SK-N-SH treated with all-trans-retinoic acid at 6 μM for 48 hours (cell line): ENCODE measurements at regions not wholly inside any gene's neighbourhood (a gene's known extent, or its start where the extent isn't known, plus 50 kb on each side); places are given as distances from the start of the nearest gene placed in this dataset.

Experiments used
- GLIS3 ChIP-seq: fragments of 250-450 bp; sonication (Bioruptor Pico); IDR thresholded peaks from 2 replicates; pipeline ENCODE4 v1.5.0; 2020; ENCODE audit warnings: mild to moderate bottlenecking, moderate library complexity
- RARB ChIP-seq: fragments of 250-450 bp; sonication (Bioruptor Pico); IDR thresholded peaks from 2 replicates; pipeline ENCODE4 v1.8.0; 2021; ENCODE audit warnings: mild to moderate bottlenecking, moderate library complexity
- ZNF70 ChIP-seq: fragments of 450-650 bp; formaldehyde crosslinking; IDR thresholded peaks from 2 replicates; pipeline ENCODE4 v1.5.0; 2020; ENCODE audit warnings: mild to moderate bottlenecking, moderate library complexity
- TF ChIP-seq, protein P1 (sequence below): fragments of 250-450 bp; sonication (Bioruptor Pico); IDR thresholded peaks from 2 replicates; pipeline ENCODE4 v1.8.0; 2020; ENCODE audit warnings: mild to moderate bottlenecking, moderate library complexity, borderline replicate concordance

GRCh38 chr6:141607956-141608355 is 524.8 kb upstream of the GJE1 start:
- TF ChIP-seq RARB (CRISPR knock-in tag): no peak
- TF ChIP-seq, protein P1, sequence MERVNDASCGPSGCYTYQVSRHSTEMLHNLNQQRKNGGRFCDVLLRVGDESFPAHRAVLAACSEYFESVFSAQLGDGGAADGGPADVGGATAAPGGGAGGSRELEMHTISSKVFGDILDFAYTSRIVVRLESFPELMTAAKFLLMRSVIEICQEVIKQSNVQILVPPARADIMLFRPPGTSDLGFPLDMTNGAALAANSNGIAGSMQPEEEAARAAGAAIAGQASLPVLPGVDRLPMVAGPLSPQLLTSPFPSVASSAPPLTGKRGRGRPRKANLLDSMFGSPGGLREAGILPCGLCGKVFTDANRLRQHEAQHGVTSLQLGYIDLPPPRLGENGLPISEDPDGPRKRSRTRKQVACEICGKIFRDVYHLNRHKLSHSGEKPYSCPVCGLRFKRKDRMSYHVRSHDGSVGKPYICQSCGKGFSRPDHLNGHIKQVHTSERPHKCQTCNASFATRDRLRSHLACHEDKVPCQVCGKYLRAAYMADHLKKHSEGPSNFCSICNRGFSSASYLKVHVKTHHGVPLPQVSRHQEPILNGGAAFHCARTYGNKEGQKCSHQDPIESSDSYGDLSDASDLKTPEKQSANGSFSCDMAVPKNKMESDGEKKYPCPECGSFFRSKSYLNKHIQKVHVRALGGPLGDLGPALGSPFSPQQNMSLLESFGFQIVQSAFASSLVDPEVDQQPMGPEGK (CRISPR knock-in tag): no peak
- TF ChIP-seq ZNF70 (CRISPR knock-in tag): no peak
- TF ChIP-seq GLIS3 (CRISPR knock-in tag): no peak
